ENCODE measurements at regions not wholly inside any gene's neighbourhood (a gene's known extent, or its start where the extent isn't known, plus 50 kb on each side); places are given as distances from the start of the nearest gene placed in this dataset.

- TF ChIP-seq EZH2 (IDR thresholded peaks at IDR 0.05; ENCODE audit: borderline replicate concordance) (no peak), EZH2phosphoT487 (IDR thresholded peaks at IDR 0.05; ENCODE audit: low read depth, severe bottlenecking, unreplicated experiment) (no peak)
- TF ChIP-seq, protein P1, sequence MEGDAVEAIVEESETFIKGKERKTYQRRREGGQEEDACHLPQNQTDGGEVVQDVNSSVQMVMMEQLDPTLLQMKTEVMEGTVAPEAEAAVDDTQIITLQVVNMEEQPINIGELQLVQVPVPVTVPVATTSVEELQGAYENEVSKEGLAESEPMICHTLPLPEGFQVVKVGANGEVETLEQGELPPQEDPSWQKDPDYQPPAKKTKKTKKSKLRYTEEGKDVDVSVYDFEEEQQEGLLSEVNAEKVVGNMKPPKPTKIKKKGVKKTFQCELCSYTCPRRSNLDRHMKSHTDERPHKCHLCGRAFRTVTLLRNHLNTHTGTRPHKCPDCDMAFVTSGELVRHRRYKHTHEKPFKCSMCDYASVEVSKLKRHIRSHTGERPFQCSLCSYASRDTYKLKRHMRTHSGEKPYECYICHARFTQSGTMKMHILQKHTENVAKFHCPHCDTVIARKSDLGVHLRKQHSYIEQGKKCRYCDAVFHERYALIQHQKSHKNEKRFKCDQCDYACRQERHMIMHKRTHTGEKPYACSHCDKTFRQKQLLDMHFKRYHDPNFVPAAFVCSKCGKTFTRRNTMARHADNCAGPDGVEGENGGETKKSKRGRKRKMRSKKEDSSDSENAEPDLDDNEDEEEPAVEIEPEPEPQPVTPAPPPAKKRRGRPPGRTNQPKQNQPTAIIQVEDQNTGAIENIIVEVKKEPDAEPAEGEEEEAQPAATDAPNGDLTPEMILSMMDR (IDR thresholded peaks at IDR 0.05; ENCODE audit: poor library complexity), result no peak
These were observed 94.5 kb upstream of the FMN2 start for GRCh38 chr1:239997160-239997514.

All from hepatocyte (in vitro differentiated cells).